ENCODE measurements at regions not wholly inside any gene's neighbourhood (a gene's known extent, or its start where the extent isn't known, plus 50 kb on each side); places are given as distances from the start of the nearest gene placed in this dataset.

DNA sequence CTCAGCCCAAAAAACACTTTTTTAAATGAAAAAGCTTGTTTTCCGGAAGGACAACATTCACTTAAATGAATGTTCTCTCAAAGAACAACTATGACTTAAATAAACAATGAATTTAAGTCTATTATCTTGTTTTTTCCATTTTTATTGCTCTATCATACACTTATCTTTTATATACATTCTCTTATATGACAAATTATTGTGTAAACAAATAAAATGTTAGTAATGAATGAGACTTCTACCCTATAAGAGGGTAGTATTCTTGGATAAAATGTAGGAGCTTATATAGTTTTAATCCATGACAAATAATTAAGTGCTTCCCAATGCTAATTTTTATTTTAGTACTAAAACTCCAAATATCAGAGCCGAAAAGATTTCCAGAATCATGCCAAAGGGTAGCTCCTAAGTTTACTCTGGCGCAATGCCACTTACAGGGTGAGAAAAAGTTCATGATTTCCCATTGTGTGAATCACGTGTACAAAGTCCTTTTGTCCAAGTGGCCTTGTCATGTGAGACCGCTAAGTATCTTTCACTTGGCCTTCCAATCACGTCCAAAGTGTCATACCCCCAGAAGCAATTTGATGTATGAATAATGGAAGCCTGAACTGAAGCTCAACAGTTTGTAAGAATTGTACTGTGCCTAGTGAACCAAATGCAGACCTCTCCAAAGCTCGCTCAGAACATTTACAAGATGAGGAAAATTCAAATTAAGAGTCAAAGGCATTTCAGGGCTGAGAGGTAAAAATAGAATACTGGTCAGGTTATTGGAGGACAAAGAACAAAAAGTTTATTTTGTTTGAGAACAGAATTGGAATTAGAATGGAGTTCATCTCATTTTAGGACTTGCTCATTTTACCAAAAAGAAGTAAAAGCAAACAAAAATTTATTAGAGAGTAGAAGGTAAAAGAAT is 56.6 kb upstream of the C1orf21 start:
- Histone ChIP-seq H3K4ac (ENCODE audit: low read depth, low read length) (no peak overlapping the region), H2AK5ac (ENCODE audit: low read depth, low read length) (no peak overlapping the region), H2BK15ac (ENCODE audit: low read depth, low read length) (no peak overlapping the region), H3K9me3 (ENCODE audit: control insufficient read depth, insufficient read depth, low read length) (peaks cover 4% of the 10 kb centered on the region; the same call in 1 of the 2 replicates), H3K4me1 (ENCODE audit: control insufficient read depth, insufficient read depth, low read length) (no peaks in the 10 kb centered on the region), H4K8ac (ENCODE audit: low read depth in 2 of 2, low read length in 2 of 2) (no peak overlapping the region), H3K23ac (ENCODE audit: low read depth, low read length) (no peak overlapping the region), H3K79me1 (ENCODE audit: low read depth in 1 of 2, low read length in 2 of 2) (no peaks in the 10 kb centered on the region), H2BK5ac (ENCODE audit: low read depth, low read length, poor library complexity, severe bottlenecking) (no peak overlapping the region), H4K91ac (ENCODE audit: insufficient read depth, low read depth, low read length) (no peak overlapping the region), H2BK120ac (ENCODE audit: low read depth, low read length) (no peak overlapping the region), H2AK9ac (replicated peaks; ENCODE audit: low read depth, low read length, poor library complexity) (no peak overlapping the region), H2BK20ac (ENCODE audit: low read depth, low read length) (no peak overlapping the region), H3K9me1 (ENCODE audit: insufficient read depth, low read length) (no peaks in the 10 kb centered on the region), H3K9ac (ENCODE audit: low read depth, low read length) (no peak overlapping the region), H3K56ac (ENCODE audit: extremely low read depth, insufficient read depth, low read length) (no peak overlapping the region), H3K4me3 (ENCODE audit: insufficient read depth, low read depth, low read length) (no peak overlapping the region), H4K20me1 (ENCODE audit: insufficient read depth, low read length) (no peaks in the 10 kb centered on the region), H3K14ac (replicated peaks; ENCODE audit: low read depth, low read length) (no peak overlapping the region), H3K27ac (ENCODE audit: insufficient read depth, low read length) (no peak overlapping the region), H3K27me3 (ENCODE audit: control insufficient read depth, insufficient read depth, low read length) (peaks cover 9% of the 10 kb centered on the region; the same call in 1 of the 2 replicates), H3K36me3 (ENCODE audit: control insufficient read depth, insufficient read depth, low read length) (no peaks in the 10 kb centered on the region), H3K18ac (ENCODE audit: low read depth, low read length) (no peak overlapping the region), H4K5ac (ENCODE audit: low read depth, low read length) (no peak overlapping the region), H3K4me2 (ENCODE audit: low read depth, low read length) (no peak overlapping the region), H2AFZ (replicated peaks; ENCODE audit: low read length, poor library complexity) (no peak overlapping the region)
- dilution Hi-C loops (cut with HindIII; ENCODE audit: low sequenced_read_pairs, unreplicated experiment) = no loop called here
- ChIA-PET CTCF (no interaction called here), POLR2A (ENCODE audit: unreplicated experiment) (no interaction called here)
- DNase-seq = no peak
- BruUV-seq (replicated peaks) = no TSS peak
- 71% methylated on average over 1 of the region's 7 CpGs; no CpG with 5 or more reads in 1 of the 2 experiments for WGBS, 2 experiments (ENCODE audit: extremely low coverage in 2 of 2, insufficient read length in 1 of 2)
- intact Hi-C loops (cut with micrococcal nuclease) = no loop called here
- in situ Hi-C loops (cut with MboI; ENCODE audit: low sequenced_read_pairs) = no loop called here
- ATAC-seq (ENCODE audit: low read depth) = no peak
- TF ChIP-seq POLR2A (IDR thresholded peaks at IDR 0.05; ENCODE audit: low read depth, low read length) = no peak
- TF ChIP-seq NFE2L2 (IDR thresholded peaks at IDR 0.05; ENCODE audit: low read depth, low read length) = no peak
- TF ChIP-seq SMC3 (IDR thresholded peaks at IDR 0.05; ENCODE audit: low read depth, low read length) = no peak
- no peak for TF ChIP-seq RFX5 (IDR thresholded peaks at IDR 0.05; ENCODE audit: low read depth, low read length)
- TF ChIP-seq MAFK (IDR thresholded peaks at IDR 0.05; ENCODE audit: low read depth, low read length) = no peak
- no peak for TF ChIP-seq BHLHE40 (IDR thresholded peaks at IDR 0.05; ENCODE audit: low read depth, low read length)
- TF ChIP-seq ELK1 (IDR thresholded peaks at IDR 0.05; ENCODE audit: borderline replicate concordance, low read depth, low read length) = no peak
- TF ChIP-seq FOS (IDR thresholded peaks at IDR 0.05; ENCODE audit: low read depth, low read length) = no peak
- TF ChIP-seq MAZ (IDR thresholded peaks at IDR 0.05; ENCODE audit: borderline replicate concordance, low read depth, low read length) = no peak
- TF ChIP-seq RCOR1 (IDR thresholded peaks at IDR 0.05; ENCODE audit: insufficient replicate concordance, low read length) = no peak
- no peak for TF ChIP-seq CTCF (conservative IDR thresholded peaks at IDR 0.05; ENCODE audit: low read depth, low read length)
- no peak for TF ChIP-seq CEBPB (IDR thresholded peaks at IDR 0.05; ENCODE audit: low read depth, low read length)
- no peak for TF ChIP-seq MXI1 (IDR thresholded peaks at IDR 0.05; ENCODE audit: borderline replicate concordance, low read depth, low read length)
- no peak for TF ChIP-seq RAD21 (IDR thresholded peaks at IDR 0.05; ENCODE audit: low read length)
- TF ChIP-seq USF2 (IDR thresholded peaks at IDR 0.05; ENCODE audit: low read depth, low read length) = no peak
